ENCODE measurements at regions not wholly inside any gene's neighbourhood (a gene's known extent, or its start where the extent isn't known, plus 50 kb on each side); places are given as distances from the start of the nearest gene placed in this dataset.

GRCh38 chr13:90934741-90935140 lies 412.7 kb upstream of the MIR17HG start:
- TF ChIP-seq POLR2A (IDR thresholded peaks at IDR 0.05; ENCODE audit: low read length) (no peak), GATA1 (IDR thresholded peaks at IDR 0.05; ENCODE audit: low read depth, low read length) (no peak)

All from erythroblast (primary cell).